OCI-LY3 (cell line): ENCODE measurements at regions not wholly inside any gene's neighbourhood (a gene's known extent, or its start where the extent isn't known, plus 50 kb on each side); places are given as distances from the start of the nearest gene placed in this dataset.
"Not testable (repeated sequence)": the region's sequence is repeated elsewhere in the genome, so short reads cannot be mapped to it uniquely, and the experiment has no call there.

ENCODE experiments used
- EZH2phosphoT487 ChIP-seq: fragments of 200-600 bp; shearing (Covaris generic); IDR thresholded peaks from 2 replicates; pipeline ENCODE4 v1.6.1; 2018; ENCODE audit warnings: antibody characterized with exemption, mixed run types, low read depth
- TF ChIP-seq, protein P1 (sequence below): fragments of 200-600, 300-600 bp; sonication (generic); IDR thresholded peaks from 2 replicates; pipeline ENCODE4 v1.5.1; 2014; ENCODE audit warnings: antibody characterized with exemption, low read length, low read depth

DNA sequence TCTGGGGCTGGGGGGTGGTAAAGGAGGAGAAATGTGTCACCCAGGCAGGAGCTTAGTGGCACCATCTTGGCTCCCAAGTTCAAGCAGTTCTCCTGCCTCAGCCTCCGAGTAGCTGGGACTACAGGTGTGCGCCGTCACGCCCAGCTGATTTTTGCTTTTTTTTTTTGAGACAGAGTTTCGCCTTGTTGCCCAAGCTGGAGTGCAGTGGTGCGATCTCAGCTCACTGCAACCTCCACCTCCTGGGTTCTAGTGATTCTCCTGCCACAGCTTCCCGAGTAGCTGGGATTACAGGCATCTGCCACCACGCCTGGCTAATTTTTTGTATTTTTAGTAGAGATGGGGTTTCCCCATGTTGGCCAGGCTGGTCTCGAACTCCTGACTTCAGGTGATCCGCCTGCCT is 82.1 kb upstream of the METTL9 start:
- TF ChIP-seq, protein P1, sequence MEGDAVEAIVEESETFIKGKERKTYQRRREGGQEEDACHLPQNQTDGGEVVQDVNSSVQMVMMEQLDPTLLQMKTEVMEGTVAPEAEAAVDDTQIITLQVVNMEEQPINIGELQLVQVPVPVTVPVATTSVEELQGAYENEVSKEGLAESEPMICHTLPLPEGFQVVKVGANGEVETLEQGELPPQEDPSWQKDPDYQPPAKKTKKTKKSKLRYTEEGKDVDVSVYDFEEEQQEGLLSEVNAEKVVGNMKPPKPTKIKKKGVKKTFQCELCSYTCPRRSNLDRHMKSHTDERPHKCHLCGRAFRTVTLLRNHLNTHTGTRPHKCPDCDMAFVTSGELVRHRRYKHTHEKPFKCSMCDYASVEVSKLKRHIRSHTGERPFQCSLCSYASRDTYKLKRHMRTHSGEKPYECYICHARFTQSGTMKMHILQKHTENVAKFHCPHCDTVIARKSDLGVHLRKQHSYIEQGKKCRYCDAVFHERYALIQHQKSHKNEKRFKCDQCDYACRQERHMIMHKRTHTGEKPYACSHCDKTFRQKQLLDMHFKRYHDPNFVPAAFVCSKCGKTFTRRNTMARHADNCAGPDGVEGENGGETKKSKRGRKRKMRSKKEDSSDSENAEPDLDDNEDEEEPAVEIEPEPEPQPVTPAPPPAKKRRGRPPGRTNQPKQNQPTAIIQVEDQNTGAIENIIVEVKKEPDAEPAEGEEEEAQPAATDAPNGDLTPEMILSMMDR: not testable (repeated sequence)
- TF ChIP-seq EZH2phosphoT487: not testable (repeated sequence)
